NCI-H82 treated with DMSO at 0.1 percent for 48 hours (cell line): ENCODE measurements at regions not wholly inside any gene's neighbourhood (a gene's known extent, or its start where the extent isn't known, plus 50 kb on each side); places are given as distances from the start of the nearest gene placed in this dataset.

Experiments used
- DNase-seq: peaks from one replicate; lab custom pipeline; 2025; ENCODE audit not compliant: unreplicated experiment; lab: John Stamatoyannopoulos, UW

- no peak for DNase-seq
These were observed 140.2 kb downstream of the SEC61B start for GRCh38 chr9:99362321-99362720.

GRCh38 chr9:99363509-99363908 is 141.4 kb downstream of the SEC61B start:
- no peak for DNase-seq

DNA sequence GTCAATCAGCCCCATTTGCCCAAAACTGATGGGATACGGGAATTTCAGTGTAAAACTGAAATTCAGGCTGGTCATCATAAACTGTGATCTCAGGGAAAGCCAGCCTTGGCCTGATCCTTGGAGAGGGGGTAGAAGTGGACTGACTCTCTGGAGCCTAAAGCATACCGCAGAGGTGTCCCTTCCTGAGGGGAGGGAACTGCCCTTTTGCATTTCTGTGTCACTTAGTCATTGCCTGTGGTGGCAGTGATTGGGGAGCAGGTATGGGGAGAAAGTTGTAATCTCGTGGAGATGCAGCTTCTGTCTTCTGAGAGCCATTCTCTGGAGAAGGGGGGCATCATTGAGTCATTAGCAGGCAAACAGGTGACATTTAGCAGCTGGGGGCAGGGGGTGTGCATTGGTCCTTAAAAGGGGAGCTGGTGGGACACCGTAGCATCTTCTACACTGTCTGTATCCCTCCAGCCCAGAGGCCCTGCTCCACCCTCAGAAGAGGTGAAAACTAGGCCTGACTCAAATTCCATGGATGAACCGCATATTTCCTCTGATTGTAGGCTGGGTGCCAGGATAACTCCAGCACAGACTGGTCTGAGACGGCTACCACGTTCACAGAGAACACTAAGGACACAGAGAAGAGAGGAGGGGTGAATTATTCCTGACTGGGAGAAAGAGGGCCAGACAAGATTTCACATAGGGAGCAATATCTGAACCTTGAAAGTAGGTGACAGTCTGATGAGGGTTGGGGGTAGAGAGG is 143.3 kb downstream of the SEC61B start:
- no peak for DNase-seq

DNA sequence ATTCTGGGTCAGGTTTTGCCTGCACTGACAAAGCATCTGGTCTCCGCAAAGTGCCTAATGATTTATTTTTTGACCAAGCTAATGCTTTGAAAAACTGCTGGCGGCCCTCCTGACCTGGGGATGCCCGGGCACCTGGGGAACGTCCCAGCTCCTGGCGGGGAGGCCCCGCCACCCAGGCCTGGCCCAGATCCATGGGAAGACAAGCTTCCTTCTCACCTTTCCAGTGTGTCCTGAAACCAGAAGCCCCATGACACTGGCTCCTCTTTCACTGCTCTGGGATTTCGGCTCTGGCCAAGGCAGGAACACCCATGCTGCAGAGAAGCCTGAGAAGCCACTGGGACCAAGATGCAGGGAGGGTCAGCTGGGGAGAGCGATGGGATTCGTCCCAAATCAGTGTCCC is 144.1 kb downstream of the SEC61B start:
- DNase-seq = no peak

DNA sequence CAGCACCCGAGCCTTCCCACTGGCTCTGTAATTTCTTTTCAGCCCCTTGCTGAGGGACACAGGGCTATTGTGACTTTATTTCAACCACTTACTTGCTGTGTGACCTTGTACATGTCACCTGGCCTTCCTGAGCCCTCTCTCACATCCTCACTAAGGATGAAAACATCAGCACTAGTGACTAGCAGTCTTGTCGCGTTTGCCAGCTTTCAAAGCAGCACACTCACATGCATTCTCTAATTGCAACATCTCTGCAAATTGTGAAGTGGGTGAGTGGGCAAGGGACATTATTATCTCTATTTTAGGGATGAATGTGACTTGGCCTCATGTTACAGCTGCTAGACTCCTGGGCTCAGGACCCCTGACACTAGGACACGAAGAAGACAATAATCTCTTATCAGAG is 144.5 kb downstream of the SEC61B start:
- DNase-seq = no peak

DNA sequence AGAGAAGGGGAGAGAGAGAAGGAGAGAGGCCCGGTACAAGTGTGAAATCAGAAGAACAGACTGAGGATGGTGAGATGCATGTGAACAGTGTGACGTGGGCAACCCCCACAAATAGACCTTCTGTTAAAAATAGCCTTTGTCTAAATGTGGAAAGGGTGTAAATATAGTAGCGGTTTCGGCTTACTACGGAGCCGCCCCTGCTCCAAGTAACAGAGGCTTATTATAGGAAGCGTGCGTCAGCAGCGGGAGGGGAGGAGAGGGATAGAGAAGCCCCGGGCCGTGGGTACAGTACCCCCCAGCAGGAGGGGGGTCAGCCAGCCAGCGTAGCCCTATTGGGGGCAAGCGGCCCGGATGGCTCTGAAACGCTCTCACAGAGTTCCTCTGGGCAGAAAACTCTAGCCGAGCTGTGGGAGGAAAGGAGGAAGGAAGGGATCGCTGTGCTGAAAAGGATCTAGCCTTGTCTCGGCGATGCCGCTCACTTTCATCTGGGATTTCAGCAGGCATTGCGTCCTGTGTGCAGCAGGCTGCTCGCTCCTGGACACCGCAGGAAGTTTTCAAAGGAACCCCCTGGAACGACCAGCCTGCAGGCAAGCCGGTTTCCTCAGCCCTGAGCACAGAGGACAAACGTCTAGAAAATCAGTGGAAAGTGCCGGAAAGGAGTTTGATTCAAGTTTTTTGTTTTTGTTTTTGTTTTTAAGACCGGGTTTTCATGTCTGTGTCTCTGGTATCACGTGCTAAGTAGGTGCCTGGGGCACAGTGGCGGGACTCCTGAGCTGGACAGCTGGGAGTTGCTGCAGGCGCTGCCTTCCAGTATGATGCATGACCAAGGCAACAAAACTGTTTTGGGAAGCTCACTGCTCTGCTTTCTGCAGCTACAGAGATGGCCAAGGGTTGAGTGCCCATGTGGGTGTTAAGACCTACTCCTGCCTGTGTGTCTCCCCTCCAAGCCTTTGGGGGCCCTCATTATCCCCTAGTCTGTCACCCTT is 146.6 kb downstream of the SEC61B start:
- no peak for DNase-seq

GRCh38 chr9:99369327-99369722 is 147.2 kb downstream of the SEC61B start:
- DNase-seq = no peak

DNA sequence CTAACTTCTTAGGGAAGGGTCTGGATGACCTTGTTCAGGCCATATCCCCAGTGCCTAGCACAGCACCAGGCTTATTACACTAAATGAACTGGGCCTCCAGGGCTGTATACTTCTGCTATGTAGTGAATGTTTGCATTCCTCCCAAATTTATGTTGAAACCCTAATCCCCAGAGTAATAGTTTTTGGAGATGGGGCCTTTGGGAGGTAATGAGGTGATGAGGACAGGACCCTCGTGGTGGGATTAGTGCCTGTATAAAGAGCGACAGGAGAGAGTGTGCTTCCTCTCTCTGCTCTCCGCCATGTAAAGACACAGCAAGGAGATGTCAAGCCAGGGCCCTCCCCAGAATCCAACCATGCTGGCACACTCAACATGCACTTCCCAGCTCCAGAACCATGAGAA is 148.3 kb downstream of the SEC61B start:
- DNase-seq = no peak

DNA sequence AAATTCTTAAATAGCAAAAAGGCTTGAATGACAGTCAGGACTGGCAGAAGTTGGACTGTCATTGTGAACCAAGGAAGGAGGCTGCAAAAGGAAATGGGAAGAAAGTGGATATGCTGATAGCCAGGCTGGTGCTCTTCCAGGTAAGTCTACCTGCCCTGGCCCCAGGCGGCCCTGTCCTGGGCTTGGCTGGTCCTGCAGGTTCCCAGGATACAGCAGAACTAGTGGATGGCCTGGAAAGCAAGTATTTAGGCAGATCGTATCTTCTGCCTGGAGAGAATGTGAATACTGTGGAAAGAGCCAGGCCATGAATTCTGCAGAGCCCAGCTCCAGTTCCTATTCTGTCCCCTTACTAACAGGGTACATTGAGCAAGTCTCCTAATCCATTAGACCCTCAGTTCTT is 149.3 kb downstream of the SEC61B start:
- DNase-seq = no peak

GRCh38 chr9:99373912-99374311 is 151.8 kb downstream of the SEC61B start:
- no peak for DNase-seq

GRCh38 chr9:99374793-99375192 is 152.7 kb downstream of the SEC61B start:
- DNase-seq = no peak

- DNase-seq = no peak
These were observed 153.4 kb downstream of the SEC61B start for GRCh38 chr9:99375481-99375880.

DNA sequence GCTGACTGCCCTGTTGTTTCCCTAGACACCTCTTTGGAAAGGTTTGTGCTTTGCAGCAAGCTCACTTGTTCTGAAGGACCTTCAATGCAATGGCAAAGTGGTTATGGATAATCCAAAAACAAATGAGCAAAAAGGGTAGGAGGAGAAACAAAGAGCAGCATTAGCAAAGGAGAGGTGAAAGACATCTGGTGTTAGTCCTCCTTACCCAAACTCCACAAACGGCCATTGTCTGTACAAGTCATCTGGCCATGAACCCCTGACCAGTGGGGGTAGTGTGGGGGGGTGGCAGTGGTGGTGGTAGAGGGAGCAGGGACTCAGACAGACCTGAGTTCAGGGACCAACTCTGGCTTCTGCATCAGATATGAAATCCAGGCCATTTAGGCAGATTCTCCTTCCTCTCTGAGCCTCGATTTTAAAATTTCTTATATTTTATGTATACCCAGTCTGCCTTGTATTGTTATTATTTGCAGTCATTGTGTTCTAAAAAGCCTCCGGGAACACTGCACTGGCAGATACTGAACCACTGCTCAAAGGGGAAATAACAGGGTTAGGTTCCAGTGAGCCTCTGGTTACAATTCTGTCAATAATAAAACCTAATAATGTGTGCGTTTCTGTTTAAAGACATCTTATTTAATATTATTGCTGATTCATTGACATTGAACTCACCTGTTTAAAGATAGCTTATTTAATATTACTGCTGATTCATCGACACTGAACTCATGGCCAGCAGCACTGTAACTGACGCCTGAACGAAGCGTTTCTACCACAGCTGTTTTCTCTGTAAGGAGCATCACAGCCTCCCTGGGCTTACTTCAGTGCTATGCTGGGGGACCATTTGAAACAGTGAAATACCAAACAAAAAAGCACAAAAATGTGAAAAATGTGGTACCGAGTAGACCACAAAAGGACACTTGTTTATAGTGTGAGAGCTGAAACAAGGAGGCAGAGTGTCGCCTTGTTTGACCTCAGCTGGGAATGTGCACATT is 156.0 kb downstream of the SEC61B start:
- no peak for DNase-seq

- DNase-seq = no peak
These were observed 161.5 kb downstream of the SEC61B start for GRCh38 chr9:99383536-99383935.

- no peak for DNase-seq
These were observed 163.1 kb downstream of the SEC61B start for GRCh38 chr9:99385215-99385614.

DNA sequence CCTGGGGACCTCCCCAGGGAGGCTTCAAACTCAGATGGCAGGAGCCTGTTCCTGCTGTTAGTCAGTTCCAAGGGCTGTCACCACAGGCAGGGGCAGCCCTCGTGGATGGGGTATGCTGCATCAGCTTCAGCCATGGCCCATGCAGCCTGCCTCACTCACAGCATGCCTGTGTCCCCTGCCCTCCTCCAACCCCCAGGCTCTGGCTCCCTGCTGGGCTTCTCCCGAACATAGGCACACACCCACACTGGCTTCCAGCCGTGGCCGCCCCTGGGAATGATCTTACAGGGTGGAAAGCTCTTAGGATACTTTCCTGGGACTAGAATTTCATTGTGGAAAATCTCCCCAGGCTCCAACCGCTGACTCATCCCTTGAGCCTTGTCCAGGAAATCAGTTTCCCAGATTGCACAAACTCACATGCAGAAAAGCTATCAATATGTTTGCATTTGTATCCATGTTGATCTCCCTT is 163.8 kb downstream of the SEC61B start:
- DNase-seq = no peak

- DNase-seq = no peak
These were observed 165.3 kb downstream of the SEC61B start for GRCh38 chr9:99387431-99387830.

DNA sequence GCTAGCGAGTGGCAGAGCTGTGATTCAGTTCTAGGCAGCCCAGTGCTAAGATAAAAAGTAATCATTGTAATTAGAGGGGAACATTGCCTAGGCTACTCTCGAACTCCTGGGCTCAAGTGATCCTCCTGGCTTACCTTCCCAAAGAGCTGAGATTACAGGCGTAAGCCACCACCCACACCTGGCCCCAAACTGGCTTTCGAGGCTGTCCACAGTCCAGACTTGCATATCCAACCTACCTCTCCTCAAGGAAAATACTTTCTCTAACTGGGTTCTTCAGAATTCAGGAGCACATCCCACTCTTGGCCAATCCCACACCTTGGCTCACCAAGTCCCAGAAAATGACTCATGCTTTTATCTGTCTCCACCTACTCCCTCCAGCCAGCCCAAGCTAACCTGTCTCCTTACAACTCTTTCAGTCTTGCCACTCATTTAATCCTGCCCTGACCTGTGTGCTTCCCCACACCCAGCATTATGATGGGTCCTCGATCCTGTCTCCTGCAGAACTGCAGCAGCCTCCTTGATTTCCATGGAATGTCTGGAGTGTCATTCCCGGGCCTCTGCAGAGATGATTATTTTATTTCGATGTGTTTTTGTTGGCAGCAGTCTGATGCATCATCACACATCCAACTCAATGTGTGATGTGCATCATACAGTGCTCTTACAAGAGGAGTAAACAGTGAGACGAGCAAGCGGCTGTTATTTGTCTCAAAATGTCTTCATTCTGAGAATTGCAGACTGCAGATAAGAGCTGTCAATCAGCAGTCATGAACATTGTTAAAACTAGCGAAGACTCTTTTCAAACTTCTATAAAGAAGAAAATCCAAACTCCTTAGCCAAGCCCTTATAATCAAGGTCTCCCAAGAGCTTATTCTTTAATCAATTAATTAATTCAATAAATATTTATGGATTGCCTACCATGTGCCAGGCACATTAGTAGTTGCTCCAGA is 167.3 kb downstream of the SEC61B start:
- no peak for DNase-seq

- DNase-seq = no peak
These were observed 170.0 kb downstream of the SEC61B start for GRCh38 chr9:99391937-99392594.
